C4-2B (cell line): ENCODE measurements at regions not wholly inside any gene's neighbourhood (a gene's known extent, or its start where the extent isn't known, plus 50 kb on each side); places are given as distances from the start of the nearest gene placed in this dataset.
"Not testable (repeated sequence)": the region's sequence is repeated elsewhere in the genome, so short reads cannot be mapped to it uniquely, and the experiment has no call there.

Experiments used
- H3K27ac ChIP-seq: fragments of 450-650 bp; 2 replicates; pipeline ENCODE4 v1.5.1; 2017
- ZFX ChIP-seq: fragments of 450-650 bp; IDR thresholded peaks from 2 replicates; pipeline ENCODE4 v1.6.1; 2017
- TF ChIP-seq, protein P1 (sequence below): fragments of 450-650 bp; conservative IDR thresholded peaks from 2 replicates; pipeline ENCODE4 v1.5.1; 2017; ENCODE audit warnings: mild to moderate bottlenecking

DNA sequence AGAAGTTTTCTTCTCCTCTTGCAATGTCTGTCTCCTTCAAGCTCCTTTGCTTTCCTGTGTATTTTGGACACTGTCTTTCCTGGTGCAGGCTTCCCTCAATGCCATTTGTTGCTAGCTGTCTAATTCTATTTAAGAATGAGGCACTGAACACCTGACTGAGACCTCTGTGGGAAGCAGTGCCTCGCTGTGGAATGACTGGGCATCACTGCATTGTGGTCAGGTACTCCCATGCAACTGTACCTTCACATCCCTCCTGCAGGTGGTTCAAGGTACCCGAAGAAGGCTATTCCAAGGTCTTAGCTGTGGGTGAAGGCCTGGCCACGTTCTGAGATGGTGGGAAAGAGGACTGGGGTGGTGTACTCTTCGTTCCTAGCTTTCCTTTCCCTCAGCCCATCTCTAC is 152.8 kb upstream of the CTAGE1 start:
- TF ChIP-seq, protein P1, sequence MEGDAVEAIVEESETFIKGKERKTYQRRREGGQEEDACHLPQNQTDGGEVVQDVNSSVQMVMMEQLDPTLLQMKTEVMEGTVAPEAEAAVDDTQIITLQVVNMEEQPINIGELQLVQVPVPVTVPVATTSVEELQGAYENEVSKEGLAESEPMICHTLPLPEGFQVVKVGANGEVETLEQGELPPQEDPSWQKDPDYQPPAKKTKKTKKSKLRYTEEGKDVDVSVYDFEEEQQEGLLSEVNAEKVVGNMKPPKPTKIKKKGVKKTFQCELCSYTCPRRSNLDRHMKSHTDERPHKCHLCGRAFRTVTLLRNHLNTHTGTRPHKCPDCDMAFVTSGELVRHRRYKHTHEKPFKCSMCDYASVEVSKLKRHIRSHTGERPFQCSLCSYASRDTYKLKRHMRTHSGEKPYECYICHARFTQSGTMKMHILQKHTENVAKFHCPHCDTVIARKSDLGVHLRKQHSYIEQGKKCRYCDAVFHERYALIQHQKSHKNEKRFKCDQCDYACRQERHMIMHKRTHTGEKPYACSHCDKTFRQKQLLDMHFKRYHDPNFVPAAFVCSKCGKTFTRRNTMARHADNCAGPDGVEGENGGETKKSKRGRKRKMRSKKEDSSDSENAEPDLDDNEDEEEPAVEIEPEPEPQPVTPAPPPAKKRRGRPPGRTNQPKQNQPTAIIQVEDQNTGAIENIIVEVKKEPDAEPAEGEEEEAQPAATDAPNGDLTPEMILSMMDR, result peak; percentile 28
- no peak for TF ChIP-seq ZFX

DNA sequence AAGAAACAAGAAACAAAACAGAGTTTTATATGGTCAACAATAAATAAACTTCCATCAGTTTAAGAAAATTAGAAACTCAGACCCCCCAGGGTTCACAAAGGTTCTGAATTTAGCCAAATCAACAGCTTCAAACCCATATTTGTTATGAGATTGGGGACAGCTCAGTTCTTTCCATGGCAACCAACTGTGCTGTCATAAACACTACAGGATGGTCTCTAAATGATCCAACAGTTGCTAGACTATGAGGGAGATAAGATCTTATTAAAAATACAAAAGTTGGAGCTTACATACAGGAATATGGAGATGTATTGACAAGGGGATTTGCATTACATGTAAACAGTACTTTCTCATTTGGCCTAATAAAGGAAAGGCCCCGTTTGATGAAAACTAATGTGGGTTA is 154.6 kb upstream of the CTAGE1 start:
- H3K27ac ChIP-seq, result no peak overlapping the region
- TF ChIP-seq ZFX, result no peak

More for the DNA sequence above, 152.8 kb upstream of the CTAGE1 start:
- H3K27ac ChIP-seq, result no peak overlapping the region

DNA sequence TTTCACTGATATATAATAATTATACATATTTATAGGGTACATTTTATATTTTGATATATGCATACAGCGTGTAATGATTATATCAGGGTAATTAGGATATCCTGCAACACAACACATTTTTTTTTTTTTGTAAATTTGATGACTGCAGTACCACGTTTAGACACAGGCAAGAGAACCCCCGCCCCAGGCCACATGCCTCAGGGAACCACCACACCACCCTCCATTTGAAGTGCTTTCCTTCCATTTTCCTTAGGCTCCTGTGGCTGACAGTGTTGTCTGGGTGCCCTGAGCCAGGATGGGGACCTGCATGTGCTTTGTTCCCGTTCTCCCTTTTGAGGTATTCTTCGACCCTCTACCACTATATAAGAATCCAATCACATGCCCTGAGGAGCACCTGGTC is 161.6 kb upstream of the CTAGE1 start:
- no peak overlapping the region for H3K27ac ChIP-seq

DNA sequence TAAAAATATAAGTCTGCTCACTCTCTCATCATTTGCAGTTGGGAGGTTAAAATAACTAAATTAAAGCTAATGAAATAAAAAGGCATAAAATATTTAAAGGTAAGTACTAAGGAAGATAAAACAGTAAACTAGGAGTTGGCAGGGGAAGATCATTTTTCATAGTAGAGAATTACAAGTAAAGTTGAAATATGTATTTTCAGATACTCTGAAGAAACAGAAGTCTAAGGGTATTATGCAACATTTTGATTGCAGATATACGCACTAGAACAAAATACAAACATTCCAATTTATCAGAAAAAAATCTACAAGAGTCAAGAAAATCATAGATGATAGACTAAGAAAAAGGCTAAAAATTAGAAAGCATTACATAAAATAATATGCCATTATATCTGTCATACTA is 167.6 kb upstream of the CTAGE1 start:
- TF ChIP-seq ZFX, result no peak
- TF ChIP-seq, protein P1, result no peak

More for the DNA sequence above, 161.6 kb upstream of the CTAGE1 start:
- TF ChIP-seq, protein P1, result no peak
- TF ChIP-seq ZFX, result no peak

DNA sequence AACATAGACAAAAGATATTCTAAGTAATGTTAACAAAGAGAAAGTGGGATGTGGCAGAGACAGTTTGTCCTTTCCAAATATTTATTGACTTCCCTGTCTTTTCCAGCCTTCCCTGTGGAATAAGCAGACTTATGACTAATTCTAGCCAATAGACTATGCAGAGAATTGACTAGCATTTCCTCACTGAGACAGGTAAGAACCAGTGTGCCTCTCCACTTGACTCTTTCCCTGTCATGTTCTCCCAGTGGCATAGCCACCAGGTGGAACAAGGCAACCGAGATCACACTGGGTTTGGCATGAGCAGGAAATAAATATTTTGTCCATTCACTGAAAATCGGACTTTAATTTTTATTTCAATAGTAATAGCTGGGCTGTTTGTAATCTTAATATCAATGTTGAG is 168.1 kb upstream of the CTAGE1 start:
- no peak overlapping the region for H3K27ac ChIP-seq
- TF ChIP-seq ZFX, result no peak
- TF ChIP-seq, protein P1, result no peak

More for the DNA sequence above, 167.6 kb upstream of the CTAGE1 start:
- no peak overlapping the region for H3K27ac ChIP-seq

DNA sequence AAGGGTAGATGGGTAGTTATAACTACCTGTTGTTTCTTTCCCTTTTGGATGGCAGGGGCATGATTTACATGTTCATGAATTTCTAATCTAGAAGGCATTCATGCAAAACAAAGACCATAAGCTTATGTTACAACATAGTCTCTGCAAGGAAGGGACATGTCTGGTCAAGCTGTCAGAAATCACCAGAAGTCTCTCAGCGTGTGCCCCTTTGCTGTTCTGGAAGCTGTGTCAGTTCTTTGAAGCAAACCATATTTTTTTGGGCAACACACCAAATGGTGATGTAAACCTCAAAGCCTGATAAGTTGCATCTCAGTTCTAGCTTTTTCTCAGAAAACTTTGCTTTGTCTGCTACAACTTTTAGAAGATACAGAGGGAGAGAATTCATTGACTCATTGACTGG is 173.5 kb upstream of the CTAGE1 start:
- H3K27ac ChIP-seq, result no peak overlapping the region
- TF ChIP-seq ZFX, result no peak
- TF ChIP-seq, protein P1, result no peak

DNA sequence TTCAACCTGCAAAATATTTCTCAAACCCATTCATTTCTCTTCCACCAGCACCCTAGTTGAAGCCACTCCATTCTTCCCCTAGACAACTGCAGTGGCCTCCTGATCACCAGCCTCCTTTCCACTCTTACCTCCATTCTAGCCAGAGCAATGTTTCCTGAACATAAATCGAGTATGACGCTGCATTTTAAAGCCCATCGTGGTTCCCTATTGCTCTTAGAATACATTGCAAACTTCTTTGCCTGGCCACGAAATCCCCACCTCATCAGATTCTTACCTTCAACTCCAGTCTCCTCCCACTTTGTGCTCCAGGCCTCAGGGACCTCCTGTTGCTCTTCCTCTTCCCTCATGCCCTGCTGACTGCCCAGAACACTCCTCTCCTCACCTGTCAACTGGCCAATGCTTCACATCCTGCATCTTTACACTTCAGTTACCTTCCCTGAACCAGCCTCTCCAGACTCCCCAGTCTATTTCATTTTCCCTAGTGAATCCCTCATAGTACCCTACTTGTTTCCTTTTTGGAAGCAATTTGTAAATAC is 176.5 kb upstream of the CTAGE1 start:
- TF ChIP-seq ZFX, result no peak
- TF ChIP-seq, protein P1, result no peak
- no peak overlapping the region for H3K27ac ChIP-seq

DNA sequence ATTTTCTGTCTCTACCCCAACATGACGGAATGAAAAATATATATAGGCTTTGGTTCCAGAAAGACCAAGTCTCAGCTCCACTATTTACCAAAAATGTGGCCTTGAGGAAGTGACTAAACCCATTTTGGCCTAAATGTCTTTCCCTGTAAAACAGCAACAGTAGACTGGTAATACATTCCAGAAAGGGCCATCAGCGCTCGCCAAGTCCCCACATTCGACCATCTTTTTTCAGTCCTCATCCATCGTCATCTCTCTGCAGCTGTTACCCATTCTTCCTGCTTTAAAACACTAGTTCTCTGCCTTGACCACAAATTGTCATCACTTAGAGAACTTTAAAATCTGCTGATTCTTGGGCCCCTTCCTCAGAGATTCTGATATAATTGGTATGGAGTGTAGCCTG is 183.8 kb upstream of the CTAGE1 start:
- TF ChIP-seq ZFX, result no peak
- TF ChIP-seq, protein P1, result no peak
- H3K27ac ChIP-seq, result no peak overlapping the region

DNA sequence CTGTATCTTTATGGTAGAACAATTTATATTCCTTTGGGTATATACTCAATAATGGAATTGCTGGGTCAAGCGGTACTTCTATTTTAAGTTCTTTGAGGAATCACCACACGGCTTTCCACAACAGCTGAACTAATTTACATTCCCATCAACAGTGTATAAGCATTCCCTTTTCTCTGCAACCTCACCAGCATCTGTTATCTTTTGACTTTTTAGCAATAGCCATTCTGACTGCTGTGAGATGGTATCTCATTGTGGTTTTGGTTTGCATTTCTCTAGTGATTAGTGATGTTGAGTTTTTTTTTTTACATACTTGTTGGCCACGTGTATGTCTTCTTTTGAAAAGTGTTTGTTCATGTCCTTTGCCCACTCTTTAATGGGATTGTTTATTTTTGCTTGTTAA is 184.7 kb upstream of the CTAGE1 start:
- H3K27ac ChIP-seq, result not testable (repeated sequence)
